ENCODE measurements at regions not wholly inside any gene's neighbourhood (a gene's known extent, or its start where the extent isn't known, plus 50 kb on each side); places are given as distances from the start of the nearest gene placed in this dataset.
A peak's percentile ranks its signal among the peaks of the same experiment; 100 is the strongest.

DNA sequence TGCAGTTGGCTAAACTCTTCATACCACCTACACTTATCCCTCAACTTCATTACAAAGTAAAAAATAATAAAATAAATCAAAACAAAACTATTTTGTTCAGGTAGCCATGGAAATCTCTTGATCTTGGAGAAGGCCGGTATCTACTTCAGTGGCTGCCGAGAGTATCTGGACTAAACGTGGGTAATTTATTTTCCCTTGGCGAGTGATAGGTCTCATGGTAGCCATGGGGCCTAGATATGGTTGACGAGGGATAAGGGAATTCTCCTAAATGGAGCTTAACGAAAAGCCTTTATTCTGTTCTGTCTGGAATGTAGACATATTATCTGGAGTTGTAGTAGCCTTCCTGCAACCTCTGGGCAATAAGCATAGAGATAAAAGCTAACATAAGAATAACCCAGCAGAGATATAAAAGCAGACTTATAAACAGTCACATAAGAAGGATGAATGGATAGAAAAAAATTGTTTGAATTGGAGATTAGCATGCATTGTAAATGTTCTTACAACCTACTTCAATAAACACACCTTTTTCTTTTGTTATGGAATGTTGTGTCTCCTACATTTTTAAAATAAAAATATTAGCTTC lies 281.3 kb upstream of the ARRDC4 start:
- DNase-seq = no peak

DNA sequence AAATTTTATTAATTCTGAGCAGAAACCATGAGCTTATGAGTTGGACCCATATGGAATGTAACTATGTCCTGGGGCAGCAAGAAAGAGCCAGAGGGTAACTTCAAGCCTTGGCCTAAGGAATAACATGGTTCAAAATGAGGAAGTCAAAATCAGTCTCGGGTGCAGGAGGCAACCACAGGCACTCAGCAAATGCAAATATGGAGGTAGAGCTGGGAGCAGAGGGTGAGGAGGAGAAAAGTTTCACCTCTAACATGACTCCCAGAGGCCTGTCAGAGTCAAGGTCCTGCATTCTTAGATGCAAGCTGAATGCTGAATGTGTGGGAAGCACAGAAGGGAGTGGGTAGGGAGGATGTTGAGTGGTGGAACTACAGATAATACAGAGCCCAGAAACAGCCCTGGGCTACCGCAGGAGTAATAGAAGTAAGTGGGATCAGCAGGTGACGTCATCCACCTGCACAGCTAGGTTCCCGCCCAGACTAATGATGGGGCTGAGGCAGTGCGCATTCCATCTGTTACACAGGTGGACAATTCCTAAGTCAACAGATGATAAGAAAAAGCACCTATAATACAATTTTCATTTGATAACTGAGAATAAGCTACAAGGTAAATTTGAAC lies 279.8 kb upstream of the ARRDC4 start:
- no peak for DNase-seq

DNA sequence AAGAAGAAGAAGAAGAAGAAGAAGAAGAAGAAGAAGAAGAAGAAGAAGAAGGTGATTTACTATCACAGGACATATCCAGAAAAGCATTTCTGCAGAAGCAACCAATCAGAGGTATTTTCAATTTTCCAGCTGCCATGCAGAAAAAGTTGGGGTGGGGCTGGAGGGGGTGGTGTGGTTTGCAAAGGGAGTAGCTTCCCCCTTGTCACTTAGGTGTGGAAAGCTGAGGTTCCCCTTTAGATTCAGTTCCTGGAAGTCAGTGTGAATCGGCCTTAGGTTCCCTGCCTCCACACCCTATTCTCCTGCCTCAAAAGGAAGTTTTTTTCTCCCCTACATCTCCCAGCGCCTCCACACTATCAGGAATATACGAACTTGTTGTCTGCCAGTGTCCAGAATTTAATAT lies 276.7 kb upstream of the ARRDC4 start:
- no peak for DNase-seq

DNA sequence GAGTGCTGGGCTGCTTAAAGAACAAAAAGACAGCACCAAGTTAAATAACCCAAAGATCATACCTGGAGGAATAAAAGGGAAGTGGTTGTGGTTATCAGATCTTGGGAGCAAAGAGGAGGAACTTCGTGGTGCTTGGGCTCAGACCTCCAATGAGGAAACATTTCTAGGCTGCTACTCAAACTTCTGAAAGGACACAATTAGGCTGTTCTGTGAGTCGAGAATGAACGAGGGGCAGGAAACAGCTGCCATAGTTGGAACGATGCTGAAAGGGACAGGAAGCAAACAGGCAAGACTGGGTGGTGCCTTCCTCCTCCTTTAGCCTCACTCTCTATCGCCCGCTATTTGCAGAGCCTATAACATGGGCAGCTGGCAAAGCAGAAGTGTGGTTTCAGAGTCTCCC lies 276.3 kb upstream of the ARRDC4 start:
- DNase-seq = no peak

DNA sequence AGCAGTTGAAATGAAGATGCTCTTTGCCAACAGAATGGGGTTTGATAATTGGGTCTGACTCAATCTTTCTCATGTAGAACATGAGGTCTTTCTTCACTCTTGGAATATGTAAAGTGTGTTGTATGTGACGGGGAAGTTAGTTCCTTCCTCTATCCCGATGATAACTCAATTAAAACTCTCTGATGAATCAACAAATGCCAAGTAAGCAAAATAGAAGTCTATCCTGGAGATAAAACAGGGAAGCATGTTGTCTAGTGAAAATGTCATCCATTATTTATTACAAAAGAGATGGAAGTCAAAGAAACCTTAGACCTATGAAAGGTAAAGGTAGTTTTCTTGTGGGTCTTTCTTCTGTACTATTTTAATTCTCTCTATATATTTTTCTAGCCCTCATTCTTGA lies 274.2 kb upstream of the ARRDC4 start:
- DNase-seq = no peak

DNA sequence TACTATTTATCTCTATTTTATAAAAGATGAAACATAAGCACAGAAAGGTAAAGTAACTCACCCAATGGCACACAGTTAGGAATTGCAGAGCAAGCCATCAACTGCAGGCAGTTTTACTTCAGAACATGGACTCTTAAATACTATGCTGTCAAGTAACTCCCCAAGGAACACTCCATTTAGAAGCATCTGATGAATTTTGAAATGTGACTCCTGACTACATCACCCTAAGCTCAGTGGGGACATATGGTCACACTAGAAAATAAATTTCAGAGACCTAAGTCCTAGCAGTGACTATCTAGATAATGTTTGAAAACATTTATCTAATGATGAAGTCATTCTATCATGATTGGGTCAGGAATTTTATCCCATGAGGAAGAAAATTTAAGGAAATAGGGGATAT lies 272.8 kb upstream of the ARRDC4 start:
- no peak for DNase-seq

DNA sequence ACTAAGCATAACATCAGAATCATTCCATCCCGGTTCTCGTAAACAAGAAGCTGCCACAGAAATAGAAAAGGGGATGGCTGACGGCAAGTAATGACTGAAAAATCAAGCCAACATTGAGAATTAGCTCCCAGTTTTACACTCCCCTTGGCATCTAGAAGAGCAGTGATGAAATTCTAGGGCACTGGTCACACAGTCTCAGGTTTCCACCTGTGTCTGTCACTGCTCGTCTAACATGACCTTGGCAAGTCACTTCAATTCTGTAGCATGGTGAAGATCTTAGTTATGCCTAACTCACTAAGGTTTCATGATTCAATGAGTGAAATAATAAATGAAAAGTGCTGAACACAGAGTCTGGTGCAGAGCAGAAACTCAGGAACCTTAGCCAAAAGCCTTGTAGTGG lies 272.3 kb upstream of the ARRDC4 start:
- DNase-seq = no peak

DNA sequence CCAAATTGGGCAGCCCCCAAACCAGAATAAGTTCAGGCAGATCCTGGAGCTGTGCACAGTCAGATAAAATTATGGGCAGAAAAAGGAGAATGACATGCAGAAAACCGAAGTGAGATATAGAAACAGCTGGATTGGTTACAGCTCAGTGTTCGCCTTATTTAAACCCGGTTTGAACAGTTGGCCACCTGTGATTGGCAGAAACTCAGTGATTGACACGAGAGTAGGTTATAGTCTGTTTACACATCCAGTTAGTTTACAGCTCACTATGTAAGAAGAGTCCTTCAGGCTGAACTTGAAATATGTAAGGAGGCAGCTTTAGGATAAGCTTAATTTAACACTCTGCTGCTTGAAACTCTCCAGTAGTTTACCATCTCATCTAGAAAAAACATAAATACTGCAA lies 271.6 kb upstream of the ARRDC4 start:
- DNase-seq = no peak

DNA sequence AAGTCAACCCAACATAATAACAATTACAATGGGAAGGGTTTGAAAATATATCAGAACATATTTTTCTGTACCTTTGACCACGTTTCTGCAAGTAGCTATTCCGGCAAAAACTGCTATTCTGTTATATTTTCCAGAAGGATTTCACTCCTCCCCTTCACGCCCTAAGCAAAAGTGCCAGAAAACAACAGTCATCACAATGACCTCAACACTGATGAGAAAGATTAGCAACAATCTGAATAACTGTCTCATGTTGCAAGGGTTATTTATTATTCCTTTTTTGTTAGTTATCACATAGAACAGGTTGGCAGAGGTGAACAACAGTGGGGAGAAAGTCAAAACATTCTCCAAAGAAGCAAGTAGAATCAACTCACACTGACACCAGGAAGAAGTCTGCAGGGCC lies 269.4 kb upstream of the ARRDC4 start:
- no peak for DNase-seq

DNA sequence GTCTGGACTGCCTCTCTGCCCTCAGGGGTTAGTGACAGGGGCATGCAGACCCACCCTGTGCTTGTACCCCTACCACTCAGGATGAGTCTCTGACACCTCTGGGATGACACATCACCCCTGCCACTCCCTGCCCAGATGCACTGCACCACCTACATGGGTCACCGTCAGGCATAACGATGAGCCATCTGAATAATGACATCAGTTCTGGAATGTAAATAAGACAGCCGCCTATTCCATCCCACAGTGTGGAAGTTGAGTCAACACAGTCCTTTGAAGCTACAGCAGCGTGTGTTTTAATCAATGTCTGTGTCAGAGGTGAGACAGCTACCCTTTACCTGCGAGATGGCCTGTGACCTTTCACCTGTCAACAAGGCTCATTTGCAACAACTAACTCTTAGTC lies 268.7 kb upstream of the ARRDC4 start:
- DNase-seq = no peak

DNA sequence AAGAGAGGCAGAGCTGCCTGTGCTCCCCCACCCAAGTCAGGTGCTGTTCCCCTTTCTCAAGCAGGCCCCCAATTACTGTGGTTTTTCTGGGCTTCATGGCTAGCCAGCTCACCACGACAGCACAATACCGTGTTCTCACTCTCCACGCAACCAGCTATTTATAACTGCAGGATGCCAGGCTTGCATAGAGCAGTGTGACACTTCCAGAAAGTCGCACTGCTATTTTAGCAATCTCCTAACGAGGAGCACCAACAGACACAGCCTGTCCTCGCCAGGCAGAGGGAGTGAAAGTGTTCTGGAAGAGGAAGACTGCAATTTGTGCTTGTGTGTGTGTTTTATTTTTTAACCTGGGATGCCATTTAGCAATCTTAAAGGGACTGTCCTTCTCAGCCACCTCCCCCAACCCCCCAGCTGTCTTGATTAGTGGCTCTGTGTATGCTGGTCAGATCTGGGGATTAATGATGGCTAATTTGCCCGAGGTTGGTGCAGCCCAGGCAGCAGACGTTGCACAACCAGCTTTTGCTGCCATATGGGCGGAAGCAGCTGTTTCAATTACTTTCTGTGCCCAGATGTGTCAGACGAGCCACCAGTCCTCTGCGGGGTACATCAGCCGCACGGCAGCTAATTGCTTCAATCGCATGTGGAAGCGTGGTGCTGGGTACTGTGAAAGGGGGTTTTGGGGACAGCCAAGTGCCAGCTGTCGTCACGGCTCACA lies 268.0 kb upstream of the ARRDC4 start:
- DNase-seq = no peak

DNA sequence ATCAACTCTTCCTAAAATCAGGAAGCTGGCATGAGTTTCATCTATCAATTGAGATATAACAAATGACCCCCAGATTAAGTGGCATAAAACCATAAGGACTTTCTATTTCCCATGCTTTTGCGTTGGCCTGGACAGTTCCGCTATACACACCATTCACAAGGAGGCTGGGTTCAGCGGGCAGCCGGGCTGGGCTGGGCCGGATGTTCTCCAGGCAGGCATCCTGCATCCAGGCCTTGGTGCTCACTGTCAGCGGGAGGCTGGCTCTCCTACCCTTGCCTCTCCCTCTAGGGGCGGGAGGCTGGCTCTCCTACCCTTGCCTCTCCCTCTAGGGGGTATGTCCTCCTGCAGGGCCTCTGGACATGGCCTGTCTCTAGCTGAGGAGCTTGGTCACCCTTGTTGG lies 266.0 kb upstream of the ARRDC4 start:
- DNase-seq = no peak

DNA sequence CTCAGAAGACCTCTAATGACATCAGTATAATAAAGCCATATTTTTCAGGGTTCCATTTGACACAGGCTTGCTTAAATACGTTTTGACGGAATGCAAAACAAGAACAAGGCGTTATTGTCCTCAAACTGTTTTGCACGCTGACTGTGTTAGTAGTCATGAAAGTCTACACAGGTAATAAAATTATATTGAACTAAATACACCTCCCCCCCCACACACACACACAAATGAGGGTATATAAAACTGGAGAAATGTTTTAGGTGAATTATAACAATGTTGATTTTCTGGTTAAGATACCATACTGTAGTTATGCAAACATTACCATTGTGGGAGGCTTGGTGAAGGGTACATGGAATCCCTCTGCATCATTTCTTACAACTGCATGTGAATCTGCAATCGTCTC lies 257.1 kb upstream of the ARRDC4 start:
- DNase-seq = no peak

DNA sequence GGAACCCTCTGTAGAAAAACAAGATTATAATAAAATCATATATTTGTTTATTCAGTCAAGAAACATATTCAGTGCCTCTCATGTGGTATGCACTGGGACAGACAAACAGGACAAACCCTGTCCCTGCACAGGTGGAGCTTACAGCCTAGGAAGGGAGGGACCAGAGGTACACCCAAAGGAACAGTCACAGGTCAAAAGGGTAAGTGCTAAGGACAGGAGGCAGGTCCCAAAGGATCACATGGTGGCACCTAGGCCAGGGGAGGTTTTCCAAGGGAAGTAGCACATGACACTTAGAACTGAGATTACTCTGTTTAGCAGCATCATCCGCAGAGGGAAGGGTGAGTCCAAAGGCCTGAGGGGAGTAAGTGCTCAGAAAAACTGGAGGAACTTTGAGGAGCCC lies 254.4 kb upstream of the ARRDC4 start:
- DNase-seq = no peak

DNA sequence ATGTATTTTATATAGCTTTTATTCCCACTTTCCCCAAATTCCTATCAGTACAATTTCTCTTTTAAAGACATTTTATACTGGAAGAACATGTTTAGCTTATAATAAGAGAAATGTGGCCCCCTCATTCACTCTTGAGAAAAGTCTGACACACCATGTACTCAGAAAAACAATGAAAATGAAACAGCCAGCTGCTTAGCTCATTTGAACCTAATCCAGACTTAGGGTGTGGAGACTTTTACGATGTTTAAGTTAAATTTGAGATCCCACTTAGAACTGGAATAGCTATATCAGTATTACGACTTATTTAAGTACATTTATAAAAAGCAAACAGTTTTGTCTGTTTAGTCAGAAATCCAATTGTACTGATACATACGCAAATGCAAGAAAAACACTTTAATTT lies 252.3 kb upstream of the ARRDC4 start:
- DNase-seq = no peak

DNA sequence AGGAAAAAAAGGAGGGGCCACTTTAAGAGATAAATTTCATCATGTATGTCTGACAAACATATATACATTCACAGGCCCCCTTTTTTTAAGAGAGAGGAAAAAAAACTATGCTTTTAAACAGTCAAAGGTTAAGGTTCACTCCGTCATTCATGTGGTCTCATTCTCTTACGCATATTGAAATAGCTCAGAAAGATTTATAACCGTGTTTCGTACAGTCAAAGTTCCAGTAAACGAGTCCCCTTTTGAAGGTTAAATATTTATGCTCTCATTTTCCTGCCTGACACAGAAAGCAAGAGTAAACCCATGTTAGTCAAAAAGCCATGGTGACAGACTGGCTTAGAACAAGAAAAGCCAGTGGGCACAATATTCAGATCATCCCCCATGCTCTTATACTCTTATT lies 248.0 kb upstream of the ARRDC4 start:
- no peak for DNase-seq

DNA sequence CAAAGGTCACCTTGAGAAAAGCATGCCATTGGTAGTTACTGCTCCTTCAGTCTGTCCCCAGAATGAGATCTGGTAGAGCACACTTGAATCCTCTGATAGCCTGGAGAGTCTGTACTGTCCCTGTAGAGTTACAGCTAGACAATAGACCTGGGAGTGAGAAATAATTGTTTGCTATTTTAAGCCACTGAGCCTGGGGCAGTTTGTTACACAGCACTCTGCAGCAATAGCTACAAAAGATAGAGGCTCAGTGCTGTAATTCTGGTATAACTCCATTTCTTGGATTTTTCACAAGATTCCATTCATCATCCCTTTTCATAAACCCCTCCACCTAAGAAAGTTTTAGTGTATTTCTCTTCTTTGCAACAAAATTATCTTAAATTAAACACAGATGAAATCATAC lies 242.7 kb upstream of the ARRDC4 start:
- no peak for DNase-seq

DNA sequence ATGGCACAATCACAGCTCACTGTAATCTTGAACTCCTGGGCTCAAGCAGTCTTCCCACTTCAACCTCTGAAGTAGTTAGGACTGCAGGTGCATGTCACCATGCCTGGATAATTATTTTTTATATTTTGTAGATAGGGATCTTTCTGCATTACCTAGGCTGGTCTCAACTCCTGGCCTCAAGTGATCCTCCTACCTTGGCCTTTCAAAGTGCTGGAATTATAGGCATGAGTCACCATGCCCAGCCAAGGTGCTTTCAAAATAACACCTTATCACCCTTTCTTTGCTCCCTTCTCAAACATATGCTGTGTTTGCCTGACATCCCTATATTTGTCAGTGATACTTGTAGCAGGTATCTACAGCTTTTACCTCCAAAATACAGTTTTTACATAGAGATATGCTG lies 242.0 kb upstream of the ARRDC4 start:
- no peak for DNase-seq

DNA sequence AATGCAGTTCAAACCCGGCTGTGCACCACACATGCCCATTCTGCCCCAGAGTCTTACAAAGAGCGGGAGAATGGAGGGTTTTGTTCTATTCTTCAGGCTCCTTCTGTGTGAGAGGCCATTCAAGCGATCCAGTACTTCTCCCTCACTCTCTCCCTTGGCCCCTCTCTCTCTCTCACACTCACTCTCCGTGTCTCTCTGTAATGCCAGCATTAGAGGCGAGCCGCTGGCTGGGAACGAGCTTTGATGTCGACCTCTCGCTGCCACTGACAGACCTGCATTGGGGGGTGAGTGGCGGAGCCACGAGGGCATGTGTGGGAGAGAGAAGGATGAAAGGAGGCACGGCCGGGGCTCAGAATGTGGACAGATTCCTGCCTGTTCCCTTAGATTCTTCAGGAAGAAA lies 231.7 kb upstream of the ARRDC4 start:
- no peak for DNase-seq

DNA sequence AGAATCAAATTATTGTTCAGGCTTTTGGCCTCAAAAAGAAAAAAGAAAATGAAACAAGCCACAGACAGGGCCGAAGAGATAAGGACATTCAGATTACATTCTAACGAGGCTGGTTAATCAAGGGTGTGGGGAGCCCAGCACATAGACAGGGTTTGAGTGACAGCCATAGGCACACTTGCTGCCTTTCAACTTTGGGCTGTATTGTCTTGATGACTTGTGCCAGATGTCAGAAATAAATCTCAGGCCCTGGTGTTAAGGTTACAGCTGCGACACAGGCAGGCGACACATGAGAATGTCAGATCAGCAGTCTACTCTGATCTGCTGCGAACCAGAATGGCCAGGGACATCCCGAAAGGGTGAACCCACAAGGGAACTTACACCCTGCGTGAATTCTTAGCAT lies 231.2 kb upstream of the ARRDC4 start:
- no peak for DNase-seq

DNA sequence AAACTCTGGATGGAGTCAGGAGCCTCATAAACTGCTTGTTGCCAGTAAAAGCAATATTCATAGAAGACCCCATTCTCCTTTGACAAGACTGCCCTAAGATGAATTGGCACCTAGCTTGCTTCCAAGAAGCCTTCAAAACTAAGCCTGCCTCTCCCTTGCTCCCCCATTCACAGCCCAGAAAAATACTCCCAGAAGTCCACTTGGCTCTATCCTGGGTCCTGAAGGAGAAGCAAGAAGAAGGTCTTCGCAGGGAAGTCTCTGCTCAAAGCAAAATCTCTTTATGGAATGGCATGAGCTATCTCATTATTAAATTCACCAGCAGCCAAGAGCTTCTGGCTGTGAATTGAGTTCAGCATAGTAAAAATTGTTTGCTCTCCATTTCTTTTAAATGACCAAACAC lies 230.2 kb upstream of the ARRDC4 start:
- no peak for DNase-seq

DNA sequence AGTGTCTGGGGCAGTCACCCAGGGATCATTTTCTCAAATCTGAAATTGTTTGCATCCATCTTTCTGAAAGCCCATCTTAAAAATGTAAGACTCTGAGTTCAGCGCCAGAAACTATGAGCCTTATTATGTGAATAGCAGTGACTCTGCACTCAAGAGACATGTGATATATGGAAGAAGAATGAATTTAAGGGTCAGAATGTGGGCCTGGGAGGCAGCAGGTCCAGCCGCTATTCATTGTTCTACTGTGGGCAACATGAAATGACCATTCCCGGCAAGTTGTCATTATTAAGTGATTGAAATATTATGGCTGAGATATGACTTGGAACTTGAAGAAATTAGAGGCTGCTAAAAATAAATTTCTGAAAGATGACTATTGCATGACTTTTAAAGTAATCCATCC lies 228.6 kb upstream of the ARRDC4 start:
- no peak for DNase-seq

DNA sequence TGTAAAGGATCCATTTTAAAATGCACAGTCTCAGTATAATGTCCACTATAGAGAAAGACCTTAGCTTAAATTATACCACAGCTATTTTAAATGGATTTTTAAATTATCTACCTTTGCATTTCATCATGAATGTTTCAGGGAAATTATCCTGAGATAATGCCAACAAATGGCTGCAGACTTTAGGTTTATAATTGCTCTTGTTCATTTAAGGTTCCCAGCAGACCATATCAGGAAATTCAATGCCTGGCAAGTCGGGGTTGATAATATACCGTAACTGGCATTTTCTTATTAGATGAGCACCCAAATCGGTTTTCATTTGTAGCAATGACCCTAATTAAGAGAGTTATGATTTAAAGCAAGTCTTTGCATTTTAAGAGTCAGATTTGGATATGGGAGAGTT lies 227.1 kb upstream of the ARRDC4 start:
- no peak for DNase-seq

DNA sequence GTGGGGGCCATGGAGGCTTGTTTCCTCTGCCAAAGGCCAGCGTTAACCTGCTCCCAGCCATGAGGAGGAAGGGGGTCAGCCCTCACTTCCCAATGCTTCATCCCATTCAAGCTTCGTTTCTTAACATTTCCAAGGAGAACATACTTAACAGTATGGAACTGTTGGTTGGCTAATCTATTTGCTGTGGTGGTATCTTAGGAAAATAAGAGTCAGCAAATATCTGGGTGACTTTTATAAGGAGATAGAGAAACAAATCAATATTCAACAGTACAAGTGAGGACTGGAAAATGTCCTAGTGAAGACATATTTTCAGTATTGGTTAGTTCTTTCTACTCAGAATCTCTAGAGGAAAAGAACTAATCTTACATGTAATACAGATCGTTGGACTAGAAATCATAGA lies 223.8 kb upstream of the ARRDC4 start:
- no peak for DNase-seq

DNA sequence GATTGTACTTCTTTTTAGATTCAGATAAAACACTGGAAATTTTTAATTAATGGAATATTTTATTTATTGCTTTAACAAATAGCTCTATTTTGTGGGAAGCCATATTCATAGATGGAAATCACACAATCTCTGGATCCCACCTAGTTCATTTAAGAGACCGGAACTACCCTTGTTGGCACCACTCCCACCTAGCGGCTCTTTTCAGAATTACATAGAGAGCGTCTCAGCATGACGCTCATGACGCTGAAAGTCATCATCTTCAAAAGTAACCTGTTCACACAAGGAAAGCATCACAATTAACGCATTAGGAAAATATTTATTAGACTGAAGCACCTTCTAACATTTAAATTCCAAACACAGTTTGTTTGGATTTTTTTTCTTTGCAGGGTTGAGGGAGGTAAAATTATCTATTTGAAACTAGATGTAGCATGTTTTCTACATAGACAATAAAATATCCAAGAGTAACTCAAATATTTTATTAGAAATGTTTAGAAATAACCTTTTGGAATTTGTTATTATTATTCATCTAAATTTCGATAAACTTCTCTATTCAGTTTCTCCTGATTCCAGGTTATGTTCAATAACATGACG lies 214.9 kb upstream of the ARRDC4 start:
- peak; percentile 51 for DNase-seq

All from activated CD4-positive, alpha-beta T cell treated with anti-CD3 and anti-CD28 coated beads for 48 hours (primary cell).